GM11168 (cell line): ENCODE measurements at regions not wholly inside any gene's neighbourhood (a gene's known extent, or its start where the extent isn't known, plus 50 kb on each side); places are given as distances from the start of the nearest gene placed in this dataset.

Experiments
- in situ Hi-C: fragments of 300-500 bp; cut with MboI; formaldehyde crosslinking; loops from one replicate; pipeline ENCODE4 v1.12.0; 2022; ENCODE audit warnings: low sequenced_read_pairs; ENCODE audit not compliant: unreplicated experiment

- in situ Hi-C loops, result no loop called here
These were observed 122.0 kb upstream of the ARID1B start for GRCh38 chr6:156654919-156655918.

- in situ Hi-C loops, result no loop called here
These were observed 124.9 kb upstream of the ARID1B start for GRCh38 chr6:156652231-156652750.

- in situ Hi-C loops, result no loop called here
These were observed 125.7 kb upstream of the ARID1B start for GRCh38 chr6:156651486-156651885.

- in situ Hi-C loops, result no loop called here
These were observed 126.2 kb upstream of the ARID1B start for GRCh38 chr6:156650896-156651390.

GRCh38 chr6:156648616-156649015 is 128.6 kb upstream of the ARID1B start:
- in situ Hi-C loops, result no loop called here

GRCh38 chr6:156647991-156648390 is 129.2 kb upstream of the ARID1B start:
- in situ Hi-C loops, result no loop called here

GRCh38 chr6:156647140-156647784 is 129.9 kb upstream of the ARID1B start:
- in situ Hi-C loops, result no loop called here

- in situ Hi-C loops, result no loop called here
These were observed 130.7 kb upstream of the ARID1B start for GRCh38 chr6:156646496-156646895.

- in situ Hi-C loops, result no loop called here
These were observed 132.1 kb upstream of the ARID1B start for GRCh38 chr6:156645097-156645496.

GRCh38 chr6:156639009-156639721 is 138.0 kb upstream of the ARID1B start:
- in situ Hi-C loops, result no loop called here

- in situ Hi-C loops, result no loop called here
These were observed 138.6 kb upstream of the ARID1B start for GRCh38 chr6:156638581-156638980.

- in situ Hi-C loops, result no loop called here
These were observed 142.2 kb upstream of the ARID1B start for GRCh38 chr6:156634951-156635371.

- in situ Hi-C loops, result no loop called here
These were observed 143.1 kb upstream of the ARID1B start for GRCh38 chr6:156634048-156634447.

GRCh38 chr6:156633291-156633690 is 143.9 kb upstream of the ARID1B start:
- in situ Hi-C loops, result no loop called here

GRCh38 chr6:156630613-156631302 is 146.4 kb upstream of the ARID1B start:
- in situ Hi-C loops, result no loop called here

- in situ Hi-C loops, result no loop called here
These were observed 148.4 kb upstream of the ARID1B start for GRCh38 chr6:156628805-156629204.

GRCh38 chr6:156627524-156627923 is 149.7 kb upstream of the ARID1B start:
- in situ Hi-C loops, result no loop called here

GRCh38 chr6:156622185-156622584 is 155.0 kb upstream of the ARID1B start:
- in situ Hi-C loops, result no loop called here

- in situ Hi-C loops, result no loop called here
These were observed 156.8 kb upstream of the ARID1B start for GRCh38 chr6:156620331-156620730.
